Keratinocyte (primary cell): ENCODE measurements at regions not wholly inside any gene's neighbourhood (a gene's known extent, or its start where the extent isn't known, plus 50 kb on each side); places are given as distances from the start of the nearest gene placed in this dataset.

Experiments used
- DNase-seq: peaks from one replicate; pipeline ENCODE4 v3.0.0-alpha.2; 2011; ENCODE audit warnings: low read depth, missing footprints, low spot score
- FAIRE-seq: peaks from 2 replicates; lab custom pipeline; 2011; peaks lifted over from hg19 to GRCh38; lab: Jason Lieb, UNC
- H2AFZ ChIP-seq: 2 replicates; pipeline ENCODE4 v1.6.0; 2012; ENCODE audit warnings: low read length, control low read depth, inconsistent platforms; ENCODE audit not compliant: control insufficient read depth
- H3K27ac ChIP-seq: 2 replicates; pipeline ENCODE4 v1.5.1; 2011; ENCODE audit warnings: low read length; ENCODE audit not compliant: control insufficient read depth, insufficient read depth
- H3K27me3 ChIP-seq: 3 replicates; pipeline ENCODE4 v1.6.0; 2011; ENCODE audit warnings: low read length; ENCODE audit not compliant: control insufficient read depth, insufficient read depth; ENCODE audit errors: extremely low read depth
- H3K36me3 ChIP-seq, 2 experiments: 2 replicates in 1 of 2; 3 replicates in 1 of 2; pipeline ENCODE4 v1.5.1; 2011; ENCODE audit warnings: low read length in 2 of 2, mild to moderate bottlenecking in 1 of 2; ENCODE audit not compliant: control insufficient read depth in 2 of 2, insufficient read depth in 2 of 2; ENCODE audit errors: extremely low read depth in 1 of 2
- H3K4me1 ChIP-seq: 3 replicates; pipeline ENCODE4 v1.5.1; 2011; ENCODE audit warnings: low read length; ENCODE audit not compliant: control insufficient read depth, insufficient read depth; ENCODE audit errors: extremely low read depth
- H3K4me2 ChIP-seq: 3 replicates; pipeline ENCODE4 v1.6.0; 2011; ENCODE audit warnings: low read depth, low read length; ENCODE audit not compliant: control insufficient read depth, insufficient read depth; ENCODE audit errors: extremely low read depth
- H3K4me3 ChIP-seq, 3 experiments: fragments of 200-600 bp in 1 of 3; sonication (generic) in 1 of 3; 2 replicates in 2 of 3; 3 replicates in 1 of 3; pipeline ENCODE4 v1.5.1; 2011 to 2016; ENCODE audit warnings: low read length in 3 of 3, mild to moderate bottlenecking in 3 of 3, control low read depth in 2 of 3, inconsistent platforms in 1 of 3, low read depth in 1 of 3, mixed read lengths in 1 of 3, mixed run types in 1 of 3, moderate library complexity in 1 of 3; ENCODE audit not compliant: control insufficient read depth in 2 of 3, insufficient read depth in 2 of 3; ENCODE audit errors: extremely low read depth in 1 of 3
- H3K79me2 ChIP-seq: 2 replicates; pipeline ENCODE4 v1.6.0; 2012; ENCODE audit warnings: low read length; ENCODE audit not compliant: control insufficient read depth, insufficient read depth
- H3K9ac ChIP-seq: 3 replicates; pipeline ENCODE4 v1.6.0; 2011; ENCODE audit warnings: low read length; ENCODE audit not compliant: control insufficient read depth, insufficient read depth; ENCODE audit errors: extremely low read depth
- H3K9me1 ChIP-seq: 3 replicates; pipeline ENCODE4 v1.6.0; 2011; ENCODE audit warnings: low read length; ENCODE audit not compliant: control insufficient read depth, insufficient read depth; ENCODE audit errors: extremely low read depth
- H3K9me3 ChIP-seq: 2 replicates; pipeline ENCODE4 v1.5.1; 2012; ENCODE audit warnings: low read depth, low read length; ENCODE audit not compliant: control insufficient read depth
- H4K20me1 ChIP-seq: 3 replicates; pipeline ENCODE4 v1.6.0; 2011; ENCODE audit warnings: low read length; ENCODE audit not compliant: control insufficient read depth, insufficient read depth; ENCODE audit errors: extremely low read depth
- CTCF ChIP-seq, 3 experiments: IDR thresholded peaks in 1 of 3; conservative IDR thresholded peaks in 1 of 3; optimal IDR thresholded peaks in 1 of 3; 2 replicates in 2 of 3; 3 replicates in 1 of 3; pipeline versions ENCODE3 to v1.5.1; 2011; ENCODE audit warnings: low read length in 3 of 3, mild to moderate bottlenecking in 3 of 3, moderate library complexity in 2 of 3, control low read depth in 1 of 3, inconsistent platforms in 1 of 3; ENCODE audit not compliant: insufficient read depth in 2 of 3; ENCODE audit errors: extremely low read depth in 1 of 3
- EZH2 ChIP-seq: IDR thresholded peaks from one replicate; pipeline ENCODE4 v1.6.1; 2012; ENCODE audit warnings: inconsistent platforms, mild to moderate bottlenecking, low read length, moderate library complexity
- dilution Hi-C: fragments of 300-500 bp; cut with MboI; formaldehyde crosslinking; loops from one replicate; pipeline ENCODE4 v1.7.0; 2020; ENCODE audit warnings: low sequenced_read_pairs; ENCODE audit not compliant: extremely low pct_ligation_motif_present

DNA sequence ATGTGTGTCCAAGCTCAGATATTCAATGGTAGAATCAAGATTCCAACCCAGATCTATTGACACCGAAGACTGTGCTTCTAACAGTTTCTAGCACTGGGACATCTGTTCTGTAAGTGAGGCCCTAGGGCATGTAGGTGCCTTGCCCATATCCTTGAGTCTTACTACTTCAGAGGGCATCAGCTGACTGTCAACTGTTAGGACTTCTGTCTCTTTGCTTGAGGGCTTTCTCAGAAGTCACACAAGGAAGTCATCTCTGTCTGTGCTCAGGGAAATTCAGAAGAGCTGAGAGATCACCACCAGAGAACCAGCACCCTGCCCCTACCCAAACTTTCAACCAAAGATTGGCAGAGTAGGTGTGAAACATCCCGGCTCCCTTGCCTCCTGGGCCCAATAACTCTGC, 403.6 kb upstream of the PROK2 start:
- Histone ChIP-seq H3K27ac (no peak overlapping the region), H3K4me1 (peaks cover 12% of the 10 kb centered on the region), H4K20me1 (no peaks in the 10 kb centered on the region), H3K9ac (no peak overlapping the region), H3K9me3 (no peaks in the 10 kb centered on the region), H3K4me3 (no peak overlapping the region), H3K36me3 (no peaks in the 10 kb centered on the region), H3K79me2 (no peaks in the 10 kb centered on the region), H3K27me3 (no peaks in the 10 kb centered on the region), H3K4me2 (no peak overlapping the region), H2AFZ (no peak overlapping the region), H3K9me1 (no peaks in the 10 kb centered on the region)
- dilution Hi-C loops: no loop called here
- TF ChIP-seq CTCF (optimal IDR thresholded peaks at IDR 0.05 in 1 of 3, IDR thresholded peaks at IDR 0.05 in 1 of 3, conservative IDR thresholded peaks at IDR 0.05 in 1 of 3; ENCODE audit: extremely low read depth in 1 of 3, insufficient read depth in 2 of 3, low read length in 3 of 3) (no peak), EZH2 (no peak)
- FAIRE-seq (no peak), DNase-seq (no peak)

- dilution Hi-C loops: no loop called here
- no peaks in the 10 kb centered on the region for H3K27me3 ChIP-seq
- H3K27ac ChIP-seq: no peak overlapping the region
- H3K79me2 ChIP-seq: no peaks in the 10 kb centered on the region
- H3K36me3 ChIP-seq: no peaks in the 10 kb centered on the region
- no peaks in the 10 kb centered on the region for H3K9me1 ChIP-seq
- no peak overlapping the region for H2AFZ ChIP-seq
- H4K20me1 ChIP-seq: no peaks in the 10 kb centered on the region
- no peak overlapping the region for H3K4me3 ChIP-seq
- no peaks in the 10 kb centered on the region for H3K9me3 ChIP-seq
- H3K4me1 ChIP-seq: peaks cover 12% of the 10 kb centered on the region
- TF ChIP-seq EZH2 (no peak), CTCF (optimal IDR thresholded peaks at IDR 0.05 in 1 of 3, IDR thresholded peaks at IDR 0.05 in 1 of 3, conservative IDR thresholded peaks at IDR 0.05 in 1 of 3; ENCODE audit: extremely low read depth in 1 of 3, insufficient read depth in 2 of 3, low read length in 3 of 3) (peak in 2 of 3 experiments; percentile 11)
- no peak for FAIRE-seq
- H3K9ac ChIP-seq: no peak overlapping the region
- DNase-seq: no peak
- H3K4me2 ChIP-seq: no peak overlapping the region
Measured at GRCh38 chr3:72187131-72187530, 402.2 kb upstream of the PROK2 start.
